ENCODE measurements at regions not wholly inside any gene's neighbourhood (a gene's known extent, or its start where the extent isn't known, plus 50 kb on each side); places are given as distances from the start of the nearest gene placed in this dataset.

GRCh38 chr5:162456086-162456485 lies 388.5 kb downstream of the GABRG2 start:
- no peak for DNase-seq (ENCODE audit: low read depth in 4 of 6, low spot score in 6 of 6)
- Histone ChIP-seq H3K36me3 (ENCODE audit: control insufficient read depth, insufficient read depth, low read length) (no peaks in the 10 kb centered on the region), H3K4me1 (ENCODE audit: control insufficient read depth, insufficient read depth, low read length) (no peaks in the 10 kb centered on the region), H3K27ac (ENCODE audit: low read depth, low read length) (no peak overlapping the region), H3K27me3 (ENCODE audit: control insufficient read depth, insufficient read depth, low read length) (no peaks in the 10 kb centered on the region), H3K9me3 (ENCODE audit: control insufficient read depth, insufficient read depth, low read length) (peaks cover 2% of the 10 kb centered on the region), H3K4me3 (ENCODE audit: low read depth, low read length) (no peak overlapping the region)
- WGBS (ENCODE audit: insufficient coverage): 97% methylated on average over 3 of the region's 4 CpGs

- Histone ChIP-seq H3K9me3 (ENCODE audit: control insufficient read depth, insufficient read depth, low read length) (no peaks in the 10 kb centered on the region), H3K4me1 (ENCODE audit: control insufficient read depth, insufficient read depth, low read length) (no peaks in the 10 kb centered on the region), H3K27ac (ENCODE audit: low read depth, low read length) (no peak overlapping the region), H3K36me3 (ENCODE audit: control insufficient read depth, insufficient read depth, low read length) (no peaks in the 10 kb centered on the region), H3K4me3 (ENCODE audit: low read depth, low read length) (no peak overlapping the region), H3K27me3 (ENCODE audit: control insufficient read depth, insufficient read depth, low read length) (no peaks in the 10 kb centered on the region)
- no peak for DNase-seq (ENCODE audit: low read depth in 4 of 6, low spot score in 6 of 6)
- WGBS (ENCODE audit: insufficient coverage): 100% methylated on average over 1 of the region's 1 CpG
Measured at GRCh38 chr5:162466011-162466410, 398.4 kb downstream of the GABRG2 start.

GRCh38 chr5:162473041-162473714 lies 405.6 kb downstream of the GABRG2 start:
- no peaks in the 10 kb centered on the region for H3K4me1 ChIP-seq (ENCODE audit: control insufficient read depth, insufficient read depth, low read length)
- WGBS (ENCODE audit: insufficient coverage): 89% methylated on average over 1 of the region's 2 CpGs

GRCh38 chr5:162474239-162474638 lies 406.7 kb downstream of the GABRG2 start:
- Histone ChIP-seq H3K27ac (ENCODE audit: low read depth, low read length) (no peak overlapping the region), H3K9me3 (ENCODE audit: control insufficient read depth, insufficient read depth, low read length) (no peaks in the 10 kb centered on the region), H3K4me3 (ENCODE audit: low read depth, low read length) (no peak overlapping the region), H3K27me3 (ENCODE audit: control insufficient read depth, insufficient read depth, low read length) (no peaks in the 10 kb centered on the region), H3K4me1 (ENCODE audit: control insufficient read depth, insufficient read depth, low read length) (no peaks in the 10 kb centered on the region), H3K36me3 (ENCODE audit: control insufficient read depth, insufficient read depth, low read length) (no peaks in the 10 kb centered on the region)
- peak in 1 of 6 donors; percentile 25 for DNase-seq (ENCODE audit: low read depth in 4 of 6, low spot score in 6 of 6)

More at GRCh38 chr5:162473041-162473714, 405.6 kb downstream of the GABRG2 start:
- H3K4me3 ChIP-seq (ENCODE audit: low read depth, low read length): no peak overlapping the region
- H3K9me3 ChIP-seq (ENCODE audit: control insufficient read depth, insufficient read depth, low read length): no peaks in the 10 kb centered on the region
- H3K36me3 ChIP-seq (ENCODE audit: control insufficient read depth, insufficient read depth, low read length): no peaks in the 10 kb centered on the region
- no peak overlapping the region for H3K27ac ChIP-seq (ENCODE audit: low read depth, low read length)
- H3K27me3 ChIP-seq (ENCODE audit: control insufficient read depth, insufficient read depth, low read length): no peaks in the 10 kb centered on the region
- peak in 5 of 6 donors; percentile 8 to 82 (median 33) for DNase-seq (ENCODE audit: low read depth in 4 of 6, low spot score in 6 of 6)

GRCh38 chr5:162484095-162484494 lies 416.5 kb downstream of the GABRG2 start:
- Histone ChIP-seq H3K27ac (ENCODE audit: low read depth, low read length) (no peak overlapping the region), H3K4me1 (ENCODE audit: control insufficient read depth, insufficient read depth, low read length) (no peaks in the 10 kb centered on the region), H3K36me3 (ENCODE audit: control insufficient read depth, insufficient read depth, low read length) (no peaks in the 10 kb centered on the region), H3K9me3 (ENCODE audit: control insufficient read depth, insufficient read depth, low read length) (no peaks in the 10 kb centered on the region), H3K4me3 (ENCODE audit: low read depth, low read length) (no peak overlapping the region), H3K27me3 (ENCODE audit: control insufficient read depth, insufficient read depth, low read length) (no peaks in the 10 kb centered on the region)
- no peak for DNase-seq (ENCODE audit: low read depth in 4 of 6, low spot score in 6 of 6)
- WGBS (ENCODE audit: insufficient coverage): no CpG with 5 or more reads among the region's 6 CpGs

- no peak for DNase-seq (ENCODE audit: low read depth in 4 of 6, low spot score in 6 of 6)
- H3K9me3 ChIP-seq (ENCODE audit: control insufficient read depth, insufficient read depth, low read length): no peaks in the 10 kb centered on the region
- H3K36me3 ChIP-seq (ENCODE audit: control insufficient read depth, insufficient read depth, low read length): no peaks in the 10 kb centered on the region
- no peaks in the 10 kb centered on the region for H3K4me1 ChIP-seq (ENCODE audit: control insufficient read depth, insufficient read depth, low read length)
- WGBS (ENCODE audit: insufficient coverage): 93% methylated on average over 3 of the region's 5 CpGs
- no peak overlapping the region for H3K27ac ChIP-seq (ENCODE audit: low read depth, low read length)
- H3K27me3 ChIP-seq (ENCODE audit: control insufficient read depth, insufficient read depth, low read length): no peaks in the 10 kb centered on the region
- no peak overlapping the region for H3K4me3 ChIP-seq (ENCODE audit: low read depth, low read length)
Measured at GRCh38 chr5:162484986-162485385, 417.4 kb downstream of the GABRG2 start.

GRCh38 chr5:162485666-162486292 lies 418.2 kb downstream of the GABRG2 start:
- Histone ChIP-seq H3K36me3 (ENCODE audit: control insufficient read depth, insufficient read depth, low read length) (no peaks in the 10 kb centered on the region), H3K9me3 (ENCODE audit: control insufficient read depth, insufficient read depth, low read length) (no peaks in the 10 kb centered on the region), H3K4me1 (ENCODE audit: control insufficient read depth, insufficient read depth, low read length) (no peaks in the 10 kb centered on the region), H3K4me3 (ENCODE audit: low read depth, low read length) (no peak overlapping the region), H3K27me3 (ENCODE audit: control insufficient read depth, insufficient read depth, low read length) (no peaks in the 10 kb centered on the region), H3K27ac (ENCODE audit: low read depth, low read length) (no peak overlapping the region)
- no peak for DNase-seq (ENCODE audit: low read depth in 4 of 6, low spot score in 6 of 6)
- WGBS (ENCODE audit: insufficient coverage): 77% methylated on average over 8 of the region's 8 CpGs

GRCh38 chr5:162487528-162488525 lies 420.3 kb downstream of the GABRG2 start:
- Histone ChIP-seq H3K9me3 (ENCODE audit: control insufficient read depth, insufficient read depth, low read length) (no peaks in the 10 kb centered on the region), H3K4me1 (ENCODE audit: control insufficient read depth, insufficient read depth, low read length) (no peaks in the 10 kb centered on the region), H3K27me3 (ENCODE audit: control insufficient read depth, insufficient read depth, low read length) (no peaks in the 10 kb centered on the region), H3K4me3 (ENCODE audit: low read depth, low read length) (no peak overlapping the region), H3K27ac (ENCODE audit: low read depth, low read length) (no peak overlapping the region), H3K36me3 (ENCODE audit: control insufficient read depth, insufficient read depth, low read length) (no peaks in the 10 kb centered on the region)
- DNase-seq (ENCODE audit: low read depth in 4 of 6, low spot score in 6 of 6): no peak
- no CpG with 5 or more reads among the region's 7 CpGs for WGBS (ENCODE audit: insufficient coverage)

- H3K27me3 ChIP-seq (ENCODE audit: control insufficient read depth, insufficient read depth, low read length): no peaks in the 10 kb centered on the region
Measured at GRCh38 chr5:162496100-162496808, 428.7 kb downstream of the GABRG2 start.

More at GRCh38 chr5:162496100-162496808, 428.7 kb downstream of the GABRG2 start:
- Histone ChIP-seq H3K4me3 (ENCODE audit: low read depth, low read length) (no peak overlapping the region), H3K27ac (ENCODE audit: low read depth, low read length) (no peak overlapping the region), H3K9me3 (ENCODE audit: control insufficient read depth, insufficient read depth, low read length) (no peaks in the 10 kb centered on the region), H3K4me1 (ENCODE audit: control insufficient read depth, insufficient read depth, low read length) (no peaks in the 10 kb centered on the region), H3K36me3 (ENCODE audit: control insufficient read depth, insufficient read depth, low read length) (no peaks in the 10 kb centered on the region)
- DNase-seq (ENCODE audit: low read depth in 4 of 6, low spot score in 6 of 6): no peak
- WGBS (ENCODE audit: insufficient coverage): no CpG with 5 or more reads among the region's 5 CpGs
